GM19328 (cell line): ENCODE measurements at regions not wholly inside any gene's neighbourhood (a gene's known extent, or its start where the extent isn't known, plus 50 kb on each side); places are given as distances from the start of the nearest gene placed in this dataset.
"Not testable (repeated sequence)": the region's sequence is repeated elsewhere in the genome, so short reads cannot be mapped to it uniquely, and the experiment has no call there.

Source experiments
- ATAC-seq: cut with Tn5 transposase; IDR thresholded peaks from one replicate; pipeline ENCODE4 v1.9.1; 2021; ENCODE audit warnings: mild to moderate bottlenecking, moderate library complexity; ENCODE audit not compliant: unreplicated experiment

- no peak for ATAC-seq
These were observed 367.0 kb downstream of the RND3 start for GRCh38 chr2:150120326-150120955.

GRCh38 chr2:150119819-150120218 is 367.6 kb downstream of the RND3 start:
- no peak for ATAC-seq

- not testable (repeated sequence) for ATAC-seq
These were observed 373.4 kb downstream of the RND3 start for GRCh38 chr2:150114089-150114488.

GRCh38 chr2:150110548-150110947 is 376.9 kb downstream of the RND3 start:
- ATAC-seq, result no peak

GRCh38 chr2:150109912-150110311 is 377.6 kb downstream of the RND3 start:
- ATAC-seq, result no peak

GRCh38 chr2:150109028-150109427 is 378.4 kb downstream of the RND3 start:
- ATAC-seq, result no peak

GRCh38 chr2:150107816-150108215 is 379.7 kb downstream of the RND3 start:
- ATAC-seq, result no peak

- no peak for ATAC-seq
These were observed 380.3 kb downstream of the RND3 start for GRCh38 chr2:150107170-150107569.

- no peak for ATAC-seq
These were observed 385.5 kb downstream of the RND3 start for GRCh38 chr2:150101947-150102346.

GRCh38 chr2:150100834-150101233 is 386.6 kb downstream of the RND3 start:
- ATAC-seq, result no peak

- ATAC-seq, result no peak
These were observed 387.1 kb downstream of the RND3 start for GRCh38 chr2:150100336-150100735.

- no peak for ATAC-seq
These were observed 387.7 kb downstream of the RND3 start for GRCh38 chr2:150099805-150100204.

- ATAC-seq, result no peak
These were observed 389.5 kb downstream of the RND3 start for GRCh38 chr2:150097901-150098531.

GRCh38 chr2:150097402-150097801 is 390.1 kb downstream of the RND3 start:
- no peak for ATAC-seq

- ATAC-seq, result no peak
These were observed 391.9 kb downstream of the RND3 start for GRCh38 chr2:150095361-150096095.

- ATAC-seq, result no peak
These were observed 395.6 kb downstream of the RND3 start for GRCh38 chr2:150091846-150092245.

GRCh38 chr2:150090031-150090430 is 397.4 kb downstream of the RND3 start:
- no peak for ATAC-seq

GRCh38 chr2:150088538-150088937 is 398.9 kb downstream of the RND3 start:
- no peak for ATAC-seq

GRCh38 chr2:150085478-150085877 is 402.0 kb downstream of the RND3 start:
- ATAC-seq, result no peak

GRCh38 chr2:150081775-150082481 is 405.5 kb downstream of the RND3 start:
- ATAC-seq, result no peak

- ATAC-seq, result no peak
These were observed 411.2 kb downstream of the RND3 start for GRCh38 chr2:150076281-150076680.

- no peak for ATAC-seq
These were observed 411.6 kb downstream of the RND3 start for GRCh38 chr2:150075831-150076230.
